A549 (cell line): ENCODE measurements at regions not wholly inside any gene's neighbourhood (a gene's known extent, or its start where the extent isn't known, plus 50 kb on each side); places are given as distances from the start of the nearest gene placed in this dataset.

Experiments
- ATAC-seq, 2 experiments: fragments of 200-7000 bp in 1 of 2; fragments of >200 bp in 1 of 2; cut with Nextera tagmentation in 1 of 2; cut with Tn5 transposase in 1 of 2; 3 replicates each; pipeline versions ENCODE4 v1.8.0 to v1.9.1; 2018 to 2020; ENCODE audit warnings: mild to moderate bottlenecking in 1 of 2, moderate library complexity in 1 of 2
- CTCF ChIA-PET: fragments of 300-600 bp; sonication (Branson Sonifier 250); formaldehyde crosslinking; extraction: SDS; loops from one replicate; lab custom pipeline; 2021; ENCODE audit warnings: antibody characterized with exemption, inconsistent platforms; lab: Yijun Ruan, JAX
- POLR2A ChIA-PET: fragments of 350-600 bp; formaldehyde crosslinking; extraction: SDS; loops from one replicate; lab custom pipeline; 2021; ENCODE audit warnings: antibody characterized with exemption, inconsistent platforms; lab: Yijun Ruan, JAX
- DNase-seq, 2 experiments: peaks; one replicate each; pipeline versions ENCODE4 v3.0.0 to v3.0.0-alpha.2; 2011 to 2016; ENCODE audit warnings: low read depth in 1 of 2, low spot score in 1 of 2
- FAIRE-seq: peaks from 2 replicates; lab custom pipeline; 2011; peaks lifted over from hg19 to GRCh38; lab: Jason Lieb, UNC
- H3K27ac ChIP-seq, 2 experiments: fragments of >200 bp; sonication (Bioruptor Twin); formaldehyde crosslinking; 3 replicates each; pipeline ENCODE4 v1.5.1; 2016 to 2017
- H3K4me1 ChIP-seq: fragments of >200 bp; sonication (Bioruptor Twin); formaldehyde crosslinking; 3 replicates; pipeline ENCODE4 v1.6.1; 2016
- H3K4me2 ChIP-seq: fragments of >200 bp; sonication (Bioruptor Twin); formaldehyde crosslinking; 3 replicates; pipeline ENCODE4 v1.6.1; 2016
- H3K4me3 ChIP-seq: fragments of >200 bp; sonication (Bioruptor Twin); formaldehyde crosslinking; 3 replicates; pipeline ENCODE4 v1.5.1; 2016
- H3K9me3 ChIP-seq: fragments of >200 bp; sonication (Bioruptor Twin); formaldehyde crosslinking; 3 replicates; pipeline ENCODE4 v1.6.1; 2016
- BHLHE40 ChIP-seq: IDR thresholded peaks from 2 replicates; pipeline ENCODE4 v1.6.1; 2012; ENCODE audit warnings: low read depth, low read length, inconsistent platforms
- CBX8 ChIP-seq: fragments of 200-600 bp; sonication (generic); IDR thresholded peaks from 2 replicates; pipeline ENCODE4 v1.6.1; 2016
- CEBPB ChIP-seq, 2 experiments: fragments of >200 bp in 1 of 2; sonication (Bioruptor Twin) in 1 of 2; formaldehyde crosslinking in 1 of 2; IDR thresholded peaks; 2 replicates each; pipeline ENCODE4 v1.6.1; 2012 to 2016
- CHD2 ChIP-seq: fragments of 150-350 bp; IDR thresholded peaks from 2 replicates; pipeline ENCODE4 v1.6.1; 2014; ENCODE audit warnings: low read length; ENCODE audit not compliant: partially characterized antibody
- CHD4 ChIP-seq: fragments of 200-600 bp; sonication (generic); IDR thresholded peaks from 2 replicates; pipeline ENCODE4 v1.6.1; 2016; ENCODE audit warnings: antibody characterized with exemption, mild to moderate bottlenecking, borderline replicate concordance
- EP300 ChIP-seq, 2 experiments: fragments of >200 bp; sonication (Bioruptor Twin); formaldehyde crosslinking; IDR thresholded peaks; 2 replicates in 1 of 2; 3 replicates in 1 of 2; pipeline ENCODE4 v1.6.1; 2016 to 2017
- ESRRA ChIP-seq: fragments of 150-350 bp; IDR thresholded peaks from 2 replicates; pipeline ENCODE4 v1.6.1; 2014; ENCODE audit warnings: mild to moderate bottlenecking, low read length, borderline replicate concordance
- FOSL2 ChIP-seq, 2 experiments: fragments of 450-650 bp in 1 of 2; fragments of >200 bp in 1 of 2; sonication (Bioruptor Twin) in 1 of 2; formaldehyde crosslinking; IDR thresholded peaks; 2 replicates each; pipeline versions ENCODE4 v1.5.0 to v1.6.1; 2016 to 2020; ENCODE audit warnings: mild to moderate bottlenecking in 1 of 2, moderate library complexity in 1 of 2
- HDAC2 ChIP-seq: fragments of 200-600 bp; sonication (generic); IDR thresholded peaks from 2 replicates; pipeline ENCODE4 v1.6.1; 2016
- HEYL ChIP-seq: fragments of 250-450 bp; sonication (Bioruptor Pico); IDR thresholded peaks from 2 replicates; pipeline ENCODE4 v1.8.0; 2021; ENCODE audit warnings: mild to moderate bottlenecking, moderate library complexity
- JUN ChIP-seq, 2 experiments: fragments of >200 bp; sonication (Bioruptor Twin); formaldehyde crosslinking; IDR thresholded peaks; 2 replicates in 1 of 2; 3 replicates in 1 of 2; pipeline ENCODE4 v1.6.1; 2016 to 2017
- KDM5A ChIP-seq: fragments of 200-600 bp; sonication (generic); IDR thresholded peaks from 2 replicates; pipeline ENCODE4 v1.6.1; 2016; ENCODE audit warnings: antibody characterized with exemption, mild to moderate bottlenecking
- MAFK ChIP-seq: fragments of 450-650 bp; IDR thresholded peaks from 2 replicates; pipeline ENCODE4 v1.6.1; 2014; ENCODE audit not compliant: partially characterized antibody
- MAZ ChIP-seq: fragments of 150-350 bp; IDR thresholded peaks from 2 replicates; pipeline ENCODE4 v1.6.1; 2014; ENCODE audit warnings: antibody characterized with exemption, low read depth, low read length, borderline replicate concordance
- MYC ChIP-seq: IDR thresholded peaks from 2 replicates; pipeline ENCODE4 v1.6.1; 2012; ENCODE audit warnings: mild to moderate bottlenecking, inconsistent platforms, low read length, improper control_type of control experiment, borderline replicate concordance
- NR3C1 ChIP-seq: fragments of >200 bp; sonication (Bioruptor Twin); formaldehyde crosslinking; IDR thresholded peaks from 3 replicates; pipeline ENCODE4 v1.6.1; 2017
- PHF8 ChIP-seq: fragments of 200-600 bp; sonication (generic); IDR thresholded peaks from 2 replicates; pipeline ENCODE4 v1.6.1; 2016; ENCODE audit warnings: low read depth, mild to moderate bottlenecking, antibody characterized with exemption, moderate library complexity, borderline replicate concordance
- RAD21 ChIP-seq, 2 experiments: fragments of >200 bp in 1 of 2; sonication (Bioruptor Twin) in 1 of 2; formaldehyde crosslinking in 1 of 2; IDR thresholded peaks in 1 of 2; conservative IDR thresholded peaks in 1 of 2; 2 replicates in 1 of 2; 3 replicates in 1 of 2; pipeline ENCODE4 v1.6.1; 2012 to 2018; ENCODE audit warnings: inconsistent platforms in 1 of 2
- RCOR1 ChIP-seq: fragments of 150-350 bp; IDR thresholded peaks from 2 replicates; pipeline ENCODE4 v1.6.1; 2014; ENCODE audit warnings: antibody characterized with exemption, low read length, low read depth
- SMC3 ChIP-seq: fragments of >200 bp; sonication (Bioruptor Twin); formaldehyde crosslinking; IDR thresholded peaks from 3 replicates; pipeline ENCODE4 v1.6.1; 2018; ENCODE audit warnings: inconsistent platforms
- TP53 ChIP-seq: fragments of 250-450 bp; sonication (Bioruptor Pico); IDR thresholded peaks from 2 replicates; pipeline ENCODE4 v1.5.0; 2021; ENCODE audit warnings: mild to moderate bottlenecking, moderate library complexity
- ZC3H11A ChIP-seq: fragments of 450-650 bp; IDR thresholded peaks from 2 replicates; pipeline ENCODE4 v1.6.1; 2014; ENCODE audit warnings: antibody characterized with exemption, mild to moderate bottlenecking
- WGBS: methylation state at CpG from one replicate; pipeline ENCODE4 v1.1.6; 2017; ENCODE audit errors: missing lambda C conversion rate; 5-methylcytosine and 5-hydroxymethylcytosine counted together
- TF ChIP-seq, protein P1 (sequence below): fragments of >200 bp; sonication (Bioruptor Twin); formaldehyde crosslinking; IDR thresholded peaks from 2 replicates; pipeline ENCODE4 v1.6.1; 2016
- TF ChIP-seq, protein P2 (sequence below): fragments of >200 bp; sonication (Bioruptor Twin); formaldehyde crosslinking; IDR thresholded peaks from 3 replicates; pipeline ENCODE4 v1.6.1; 2016
- TF ChIP-seq, protein P3 (sequence below): fragments of 200-600 bp; sonication (generic); IDR thresholded peaks from 2 replicates; pipeline ENCODE4 v1.6.1; 2016; ENCODE audit warnings: antibody characterized with exemption, mild to moderate bottlenecking, moderate library complexity
- TF ChIP-seq, protein P4 (sequence below): IDR thresholded peaks from 2 replicates; pipeline ENCODE4 v1.6.1; 2012; ENCODE audit warnings: low read depth, borderline replicate concordance
- TF ChIP-seq, protein P5 (sequence below): fragments of 250-450 bp; sonication (Bioruptor Pico); IDR thresholded peaks from 2 replicates; pipeline ENCODE4 v1.5.0; 2021; ENCODE audit warnings: mild to moderate bottlenecking, moderate library complexity, borderline replicate concordance
- TF ChIP-seq, protein P6 (sequence below): fragments of 250-450 bp; sonication (Bioruptor Pico); IDR thresholded peaks from 2 replicates; pipeline ENCODE4 v1.5.0; 2020; ENCODE audit warnings: low read depth, mild to moderate bottlenecking, moderate library complexity

DNA sequence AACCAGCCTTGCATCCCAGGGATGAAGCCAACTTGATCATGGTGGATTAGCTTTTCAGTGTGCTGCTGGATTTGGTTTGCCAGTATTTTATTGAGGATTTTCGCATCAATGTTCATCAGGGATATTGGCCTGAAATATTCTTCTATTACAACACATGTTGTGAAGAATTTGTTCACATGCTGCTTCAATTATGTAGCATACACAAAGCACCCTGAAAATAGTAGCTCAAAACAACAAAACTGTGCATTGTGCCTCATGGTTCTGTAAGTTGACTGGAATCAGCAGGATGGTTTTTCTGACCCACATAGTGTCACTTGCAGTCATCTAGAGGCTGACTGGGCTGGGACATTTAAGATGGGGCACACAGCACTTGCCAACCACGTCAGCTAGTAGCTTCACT, 193.9 kb downstream of the SYK start:
- WGBS = 78% methylated on average over 2 of the region's 2 CpGs
- DNase-seq (no peak), FAIRE-seq (no peak), ATAC-seq (no peak)
- TF ChIP-seq EP300 (IDR thresholded peaks at IDR 0.05) = no peak
- TF ChIP-seq BHLHE40 = no peak
- no peak for TF ChIP-seq NR3C1
- TF ChIP-seq CHD2 = no peak
- no peak for TF ChIP-seq CHD4
- no peak for TF ChIP-seq HDAC2
- no peak for TF ChIP-seq MAFK
- no peak for TF ChIP-seq CBX8
- TF ChIP-seq SMC3 = no peak
- TF ChIP-seq MAZ = no peak
- TF ChIP-seq, protein P1, sequence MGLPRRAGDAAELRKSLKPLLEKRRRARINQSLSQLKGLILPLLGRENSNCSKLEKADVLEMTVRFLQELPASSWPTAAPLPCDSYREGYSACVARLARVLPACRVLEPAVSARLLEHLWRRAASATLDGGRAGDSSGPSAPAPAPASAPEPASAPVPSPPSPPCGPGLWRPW = no peak
- TF ChIP-seq MYC = no peak
- TF ChIP-seq PHF8 = no peak
- no peak overlapping the region for H3K27ac ChIP-seq
- CTCF ChIA-PET = interaction anchor here (0.8 to 2.8 kb wide), 2 partner anchors 10 to 431 kb away, joined by 3 to 7 read pairs; no protein-coding TSS in a partner anchor
- no peak overlapping the region for H3K4me2 ChIP-seq
- H3K9me3 ChIP-seq = 0 out of 3 replicates have a peak, but pooled peaks cover 2% of the 10 kb centered on the region
- POLR2A ChIA-PET = no interaction called here
- no peak overlapping the region for H3K4me3 ChIP-seq
- H3K4me1 ChIP-seq = peaks cover 27% of the 10 kb centered on the region

DNA sequence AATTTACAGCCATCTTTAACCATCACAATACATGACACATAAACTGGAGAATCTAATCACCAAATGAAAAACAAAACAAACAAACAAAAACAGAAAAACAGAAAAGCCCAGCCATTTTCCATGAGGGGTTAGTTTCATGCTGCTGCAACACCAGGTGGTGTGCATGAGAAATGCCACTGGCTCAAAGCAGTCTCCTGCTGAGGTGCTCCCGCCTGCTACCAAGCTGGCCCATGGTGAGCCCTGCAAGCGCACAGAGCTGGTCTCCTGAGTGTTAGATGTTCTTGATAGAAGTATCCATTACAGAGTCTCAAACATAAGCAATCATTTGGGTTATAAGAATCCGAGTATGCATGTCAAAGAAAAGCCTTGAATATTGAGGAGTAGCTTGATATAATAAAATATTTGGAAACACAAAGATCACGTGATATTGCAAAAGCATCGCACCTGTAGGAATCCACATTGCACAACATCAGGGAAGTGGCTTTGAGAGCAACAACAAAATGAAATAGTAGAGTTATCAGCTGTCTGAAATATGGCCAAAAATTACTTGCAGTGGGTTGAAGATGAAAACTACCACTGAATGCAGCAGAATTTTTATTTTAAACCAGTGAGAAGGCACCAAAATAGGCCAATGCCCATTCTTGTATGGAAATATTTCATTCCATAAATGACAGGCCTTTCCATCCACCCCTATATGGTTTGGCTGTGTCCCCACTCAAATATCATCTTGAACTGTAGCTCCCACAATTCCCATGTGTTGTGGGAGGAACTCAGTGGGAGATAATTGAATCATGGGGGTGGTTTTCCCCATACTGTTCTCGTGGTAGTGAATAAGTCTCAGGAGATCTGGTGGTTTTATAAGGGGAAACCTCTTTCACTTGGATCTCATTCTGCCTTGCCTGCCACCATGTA, 194.8 kb downstream of the SYK start:
- Histone ChIP-seq H3K9me3 (0 out of 3 replicates have a peak, but pooled peaks cover 2% of the 10 kb centered on the region), H3K4me2 (no peak overlapping the region), H3K4me1 (peaks cover 33% of the 10 kb centered on the region), H3K27ac (no peak overlapping the region), H3K4me3 (no peak overlapping the region)
- no peak for ATAC-seq
- 70% methylated on average over 6 of the region's 6 CpGs for WGBS
- FAIRE-seq = no peak
- no peak for DNase-seq
- CTCF ChIA-PET = interaction anchor here (0.8 to 2.8 kb wide), 2 partner anchors 11 to 430 kb away, joined by 3 to 7 read pairs; no protein-coding TSS in a partner anchor
- POLR2A ChIA-PET = no interaction called here
- TF ChIP-seq, protein P2, sequence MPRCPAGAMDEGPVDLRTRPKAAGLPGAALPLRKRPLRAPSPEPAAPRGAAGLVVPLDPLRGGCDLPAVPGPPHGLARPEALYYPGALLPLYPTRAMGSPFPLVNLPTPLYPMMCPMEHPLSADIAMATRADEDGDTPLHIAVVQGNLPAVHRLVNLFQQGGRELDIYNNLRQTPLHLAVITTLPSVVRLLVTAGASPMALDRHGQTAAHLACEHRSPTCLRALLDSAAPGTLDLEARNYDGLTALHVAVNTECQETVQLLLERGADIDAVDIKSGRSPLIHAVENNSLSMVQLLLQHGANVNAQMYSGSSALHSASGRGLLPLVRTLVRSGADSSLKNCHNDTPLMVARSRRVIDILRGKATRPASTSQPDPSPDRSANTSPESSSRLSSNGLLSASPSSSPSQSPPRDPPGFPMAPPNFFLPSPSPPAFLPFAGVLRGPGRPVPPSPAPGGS = no peak
- TF ChIP-seq HEYL (CRISPR knock-in tag) = no peak
- no peak for TF ChIP-seq RCOR1
- TF ChIP-seq, protein P3, sequence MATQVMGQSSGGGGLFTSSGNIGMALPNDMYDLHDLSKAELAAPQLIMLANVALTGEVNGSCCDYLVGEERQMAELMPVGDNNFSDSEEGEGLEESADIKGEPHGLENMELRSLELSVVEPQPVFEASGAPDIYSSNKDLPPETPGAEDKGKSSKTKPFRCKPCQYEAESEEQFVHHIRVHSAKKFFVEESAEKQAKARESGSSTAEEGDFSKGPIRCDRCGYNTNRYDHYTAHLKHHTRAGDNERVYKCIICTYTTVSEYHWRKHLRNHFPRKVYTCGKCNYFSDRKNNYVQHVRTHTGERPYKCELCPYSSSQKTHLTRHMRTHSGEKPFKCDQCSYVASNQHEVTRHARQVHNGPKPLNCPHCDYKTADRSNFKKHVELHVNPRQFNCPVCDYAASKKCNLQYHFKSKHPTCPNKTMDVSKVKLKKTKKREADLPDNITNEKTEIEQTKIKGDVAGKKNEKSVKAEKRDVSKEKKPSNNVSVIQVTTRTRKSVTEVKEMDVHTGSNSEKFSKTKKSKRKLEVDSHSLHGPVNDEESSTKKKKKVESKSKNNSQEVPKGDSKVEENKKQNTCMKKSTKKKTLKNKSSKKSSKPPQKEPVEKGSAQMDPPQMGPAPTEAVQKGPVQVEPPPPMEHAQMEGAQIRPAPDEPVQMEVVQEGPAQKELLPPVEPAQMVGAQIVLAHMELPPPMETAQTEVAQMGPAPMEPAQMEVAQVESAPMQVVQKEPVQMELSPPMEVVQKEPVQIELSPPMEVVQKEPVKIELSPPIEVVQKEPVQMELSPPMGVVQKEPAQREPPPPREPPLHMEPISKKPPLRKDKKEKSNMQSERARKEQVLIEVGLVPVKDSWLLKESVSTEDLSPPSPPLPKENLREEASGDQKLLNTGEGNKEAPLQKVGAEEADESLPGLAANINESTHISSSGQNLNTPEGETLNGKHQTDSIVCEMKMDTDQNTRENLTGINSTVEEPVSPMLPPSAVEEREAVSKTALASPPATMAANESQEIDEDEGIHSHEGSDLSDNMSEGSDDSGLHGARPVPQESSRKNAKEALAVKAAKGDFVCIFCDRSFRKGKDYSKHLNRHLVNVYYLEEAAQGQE = no peak
- no peak for TF ChIP-seq EP300 (IDR thresholded peaks at IDR 0.05)
- TF ChIP-seq JUN (IDR thresholded peaks at IDR 0.05) = no peak
- TF ChIP-seq CHD4 = no peak
- no peak for TF ChIP-seq KDM5A
- no peak for TF ChIP-seq ZC3H11A
- TF ChIP-seq CEBPB (IDR thresholded peaks at IDR 0.05) = no peak
- TF ChIP-seq, protein P4, sequence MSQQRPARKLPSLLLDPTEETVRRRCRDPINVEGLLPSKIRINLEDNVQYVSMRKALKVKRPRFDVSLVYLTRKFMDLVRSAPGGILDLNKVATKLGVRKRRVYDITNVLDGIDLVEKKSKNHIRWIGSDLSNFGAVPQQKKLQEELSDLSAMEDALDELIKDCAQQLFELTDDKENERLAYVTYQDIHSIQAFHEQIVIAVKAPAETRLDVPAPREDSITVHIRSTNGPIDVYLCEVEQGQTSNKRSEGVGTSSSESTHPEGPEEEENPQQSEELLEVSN = no peak
- TF ChIP-seq FOSL2 (IDR thresholded peaks at IDR 0.05) = no peak
- TF ChIP-seq FOSL2 (CRISPR knock-in tag; IDR thresholded peaks at IDR 0.05) = no peak
- TF ChIP-seq CBX8 = no peak
- TF ChIP-seq TP53 = no peak
- no peak for TF ChIP-seq RAD21 (conservative IDR thresholded peaks at IDR 0.05 in 1 of 2, IDR thresholded peaks at IDR 0.05 in 1 of 2)
- TF ChIP-seq ESRRA = no peak
- TF ChIP-seq, protein P5, sequence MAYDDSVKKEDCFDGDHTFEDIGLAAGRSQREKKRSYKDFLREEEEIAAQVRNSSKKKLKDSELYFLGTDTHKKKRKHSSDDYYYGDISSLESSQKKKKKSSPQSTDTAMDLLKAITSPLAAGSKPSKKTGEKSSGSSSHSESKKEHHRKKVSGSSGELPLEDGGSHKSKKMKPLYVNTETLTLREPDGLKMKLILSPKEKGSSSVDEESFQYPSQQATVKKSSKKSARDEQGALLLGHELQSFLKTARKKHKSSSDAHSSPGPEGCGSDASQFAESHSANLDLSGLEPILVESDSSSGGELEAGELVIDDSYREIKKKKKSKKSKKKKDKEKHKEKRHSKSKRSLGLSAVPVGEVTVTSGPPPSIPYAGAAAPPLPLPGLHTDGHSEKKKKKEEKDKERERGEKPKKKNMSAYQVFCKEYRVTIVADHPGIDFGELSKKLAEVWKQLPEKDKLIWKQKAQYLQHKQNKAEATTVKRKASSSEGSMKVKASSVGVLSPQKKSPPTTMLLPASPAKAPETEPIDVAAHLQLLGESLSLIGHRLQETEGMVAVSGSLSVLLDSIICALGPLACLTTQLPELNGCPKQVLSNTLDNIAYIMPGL (CRISPR knock-in tag) = no peak
- TF ChIP-seq, protein P6, sequence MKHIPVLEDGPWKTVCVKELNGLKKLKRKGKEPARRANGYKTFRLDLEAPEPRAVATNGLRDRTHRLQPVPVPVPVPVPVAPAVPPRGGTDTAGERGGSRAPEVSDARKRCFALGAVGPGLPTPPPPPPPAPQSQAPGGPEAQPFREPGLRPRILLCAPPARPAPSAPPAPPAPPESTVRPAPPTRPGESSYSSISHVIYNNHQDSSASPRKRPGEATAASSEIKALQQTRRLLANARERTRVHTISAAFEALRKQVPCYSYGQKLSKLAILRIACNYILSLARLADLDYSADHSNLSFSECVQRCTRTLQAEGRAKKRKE (CRISPR knock-in tag) = no peak
- no peak for TF ChIP-seq NR3C1
